GM18858 (cell line): ENCODE measurements at regions not wholly inside any gene's neighbourhood (a gene's known extent, or its start where the extent isn't known, plus 50 kb on each side); places are given as distances from the start of the nearest gene placed in this dataset.

ENCODE experiments used
- ATAC-seq: cut with Tn5 transposase; IDR thresholded peaks from one replicate; pipeline ENCODE4 v1.9.1; 2021; ENCODE audit not compliant: unreplicated experiment

GRCh38 chr2:138104071-138104470 lies 139.8 kb downstream of the HNMT start:
- ATAC-seq, result no peak

- ATAC-seq, result no peak
Observed at GRCh38 chr2:138105358-138105757, 141.1 kb downstream of the HNMT start.

- ATAC-seq, result no peak
Observed at GRCh38 chr2:138106606-138107005, 142.3 kb downstream of the HNMT start.

- no peak for ATAC-seq
Observed at GRCh38 chr2:138107288-138107687, 143.0 kb downstream of the HNMT start.

- ATAC-seq, result no peak
Observed at GRCh38 chr2:138110453-138111083, 146.3 kb downstream of the HNMT start.

- no peak for ATAC-seq
Observed at GRCh38 chr2:138112536-138112935, 148.3 kb downstream of the HNMT start.

GRCh38 chr2:138113871-138114525 lies 149.7 kb downstream of the HNMT start:
- no peak for ATAC-seq

- ATAC-seq, result no peak
Observed at GRCh38 chr2:138115666-138116065, 151.4 kb downstream of the HNMT start.

GRCh38 chr2:138116456-138116855 lies 152.2 kb downstream of the HNMT start:
- ATAC-seq, result no peak

- ATAC-seq, result no peak
Observed at GRCh38 chr2:138121666-138122661, 157.7 kb downstream of the HNMT start.

GRCh38 chr2:138122891-138123290 lies 158.6 kb downstream of the HNMT start:
- no peak for ATAC-seq

- no peak for ATAC-seq
Observed at GRCh38 chr2:138123741-138124140, 159.5 kb downstream of the HNMT start.

GRCh38 chr2:138124521-138124920 lies 160.2 kb downstream of the HNMT start:
- no peak for ATAC-seq

GRCh38 chr2:138125306-138126288 lies 161.3 kb downstream of the HNMT start:
- no peak for ATAC-seq

- ATAC-seq, result no peak
Observed at GRCh38 chr2:138132108-138132507, 167.8 kb downstream of the HNMT start.

GRCh38 chr2:138137949-138138348 lies 173.7 kb downstream of the HNMT start:
- ATAC-seq, result no peak

GRCh38 chr2:138147796-138148195 lies 183.5 kb downstream of the HNMT start:
- ATAC-seq, result no peak

GRCh38 chr2:138155304-138155703 lies 191.0 kb downstream of the HNMT start:
- ATAC-seq, result no peak

- no peak for ATAC-seq
Observed at GRCh38 chr2:138157372-138157771, 193.1 kb downstream of the HNMT start.

GRCh38 chr2:138170485-138170884 lies 206.2 kb downstream of the HNMT start:
- no peak for ATAC-seq
